ENCODE measurements at regions not wholly inside any gene's neighbourhood (a gene's known extent, or its start where the extent isn't known, plus 50 kb on each side); places are given as distances from the start of the nearest gene placed in this dataset.
A peak's percentile ranks its signal among the peaks of the same experiment; 100 is the strongest.
"Not testable (repeated sequence)": the region's sequence is repeated elsewhere in the genome, so short reads cannot be mapped to it uniquely, and the experiment has no call there.

DNA sequence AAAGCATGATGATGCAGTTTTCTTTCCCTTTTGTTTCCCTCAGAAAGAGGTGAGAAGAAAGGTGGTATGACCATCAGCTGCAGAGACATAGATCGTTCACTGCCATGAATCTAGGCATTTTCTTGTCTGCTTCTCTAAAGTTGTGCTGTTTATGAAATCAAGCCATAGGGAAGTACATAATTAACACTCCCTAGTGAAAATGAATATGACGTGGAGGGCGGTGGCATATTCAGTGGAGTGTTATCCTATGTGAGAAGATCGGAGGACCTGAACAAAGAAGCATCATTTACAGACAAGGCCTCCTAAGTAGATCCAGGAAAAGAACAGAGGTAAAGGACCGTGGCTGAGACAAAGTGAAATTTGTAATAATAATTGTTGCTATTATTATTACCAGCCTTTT lies 509.0 kb upstream of the SLC39A10 start:
- no peak for DNase-seq

DNA sequence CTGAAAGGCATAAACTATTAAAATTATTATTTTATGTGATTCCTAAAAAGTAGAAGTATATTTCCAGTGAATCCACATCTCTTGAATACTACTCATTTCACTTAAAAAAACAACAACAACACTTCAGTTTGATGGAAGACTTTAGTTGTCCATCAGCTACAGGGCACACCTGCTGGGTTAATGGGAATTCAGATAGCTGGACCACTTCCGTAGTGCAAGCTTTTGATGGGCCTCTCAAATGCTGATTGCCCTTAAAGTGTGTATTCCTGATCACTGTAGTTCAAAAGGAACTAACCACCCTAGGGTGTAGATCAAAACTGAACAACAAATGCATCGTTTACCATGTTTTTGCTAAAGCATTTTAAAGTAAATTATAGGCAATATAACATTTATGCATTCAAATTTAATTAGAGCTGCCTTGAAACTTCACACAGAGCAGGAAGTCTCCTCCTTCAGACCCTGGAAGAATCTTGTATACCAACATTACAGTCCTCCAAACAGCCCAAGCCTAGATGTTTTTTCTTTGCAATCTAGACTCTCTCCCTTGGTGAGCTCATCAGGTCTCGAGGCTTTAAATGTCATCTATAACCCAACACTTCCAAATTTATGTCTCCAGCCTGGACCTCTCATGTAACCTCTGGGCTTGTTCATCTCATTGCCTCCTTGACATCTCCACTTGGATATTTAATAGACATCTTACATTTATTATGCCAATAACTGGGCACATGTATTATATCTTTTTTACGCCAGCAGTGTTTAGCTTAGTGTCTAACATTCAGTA lies 510.1 kb upstream of the SLC39A10 start:
- DNase-seq, result no peak

DNA sequence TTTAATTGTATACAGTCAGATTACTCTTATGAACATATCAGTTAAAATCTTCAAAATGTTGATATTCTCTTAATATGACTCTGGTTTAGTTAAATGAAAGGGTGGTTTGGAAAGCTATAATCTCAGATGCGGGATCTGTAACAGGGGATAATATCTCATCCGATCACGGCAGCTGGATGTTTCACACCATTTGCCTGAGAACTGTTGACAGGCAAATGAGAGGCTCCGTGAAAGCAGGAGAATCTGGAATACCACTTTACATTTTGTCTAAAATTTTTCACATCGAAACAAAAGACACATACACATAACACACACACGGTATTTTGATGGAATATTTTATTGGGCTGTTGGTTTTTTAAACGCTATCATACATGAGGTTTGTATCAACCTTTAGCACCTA lies 518.6 kb upstream of the SLC39A10 start:
- DNase-seq, result no peak

DNA sequence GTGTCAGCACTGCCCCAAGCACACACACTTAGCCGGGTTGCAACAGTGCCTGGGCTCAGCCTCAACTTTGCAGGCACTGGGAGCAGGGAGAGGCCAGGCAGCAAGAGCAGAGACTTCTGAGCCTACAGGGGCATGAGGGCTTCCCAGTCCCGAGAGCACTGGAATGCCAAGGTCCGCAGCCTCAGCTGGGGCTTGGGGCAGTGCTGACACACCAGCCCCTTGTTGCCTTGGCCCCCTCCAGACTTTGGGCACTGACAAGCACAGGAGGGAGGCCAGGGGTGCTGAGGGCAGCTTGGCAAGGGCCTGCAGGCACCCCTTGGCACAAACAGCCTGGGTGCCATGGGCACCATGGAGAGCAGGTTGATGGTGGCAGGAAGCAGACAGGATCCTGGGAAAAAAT lies 531.1 kb upstream of the SLC39A10 start:
- DNase-seq, result not testable (repeated sequence)

DNA sequence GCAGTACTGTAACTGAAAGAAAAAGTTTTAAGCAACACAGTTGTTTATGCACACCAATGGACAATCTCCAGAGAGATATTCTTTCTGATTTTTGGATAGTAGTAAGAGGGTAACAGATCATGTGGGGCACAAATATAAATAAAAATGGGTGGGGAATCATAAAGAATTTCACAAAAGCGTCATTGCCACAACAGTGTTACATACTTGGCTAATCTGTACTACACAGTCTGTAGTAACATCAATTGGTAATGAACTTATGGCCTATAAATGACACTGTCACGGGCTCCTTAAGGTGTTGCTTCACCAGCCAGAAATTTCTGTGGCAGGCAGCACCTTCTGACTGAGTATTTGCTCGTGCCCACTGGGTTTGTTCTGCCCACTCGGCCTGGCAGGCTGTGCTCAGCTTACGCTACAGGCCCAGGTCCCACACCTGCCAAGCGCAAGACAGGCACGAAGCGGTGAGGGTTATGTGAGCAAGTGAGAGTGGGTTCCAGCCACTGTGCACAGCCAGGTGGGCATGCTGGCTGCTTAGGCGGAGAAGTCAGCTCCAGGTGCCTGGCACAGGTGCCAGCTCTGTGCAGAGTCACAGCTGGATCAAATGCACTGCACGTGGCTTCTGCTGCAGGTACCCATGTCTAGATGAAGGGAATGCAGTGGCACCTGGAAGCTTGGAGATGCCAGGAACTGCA lies 532.5 kb upstream of the SLC39A10 start:
- no peak for DNase-seq

DNA sequence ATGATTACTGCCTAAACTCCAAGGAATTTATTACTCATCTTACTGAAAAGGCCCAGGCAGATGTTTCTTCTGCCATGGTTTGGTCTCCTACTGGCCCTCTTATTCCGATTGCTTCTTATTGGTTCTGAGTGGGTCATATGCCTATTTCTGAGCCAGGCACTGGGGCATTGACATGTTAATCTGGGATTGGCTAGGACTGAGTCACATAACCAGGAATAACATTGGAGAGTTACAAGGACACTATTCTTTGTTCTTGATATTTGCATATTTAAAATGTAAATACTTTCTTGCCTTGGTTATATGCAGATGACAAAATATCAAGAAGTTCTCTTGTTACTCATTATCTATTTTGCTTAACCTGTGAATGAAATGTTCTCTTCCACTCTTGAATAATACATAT lies 534.4 kb upstream of the SLC39A10 start:
- no peak for DNase-seq

DNA sequence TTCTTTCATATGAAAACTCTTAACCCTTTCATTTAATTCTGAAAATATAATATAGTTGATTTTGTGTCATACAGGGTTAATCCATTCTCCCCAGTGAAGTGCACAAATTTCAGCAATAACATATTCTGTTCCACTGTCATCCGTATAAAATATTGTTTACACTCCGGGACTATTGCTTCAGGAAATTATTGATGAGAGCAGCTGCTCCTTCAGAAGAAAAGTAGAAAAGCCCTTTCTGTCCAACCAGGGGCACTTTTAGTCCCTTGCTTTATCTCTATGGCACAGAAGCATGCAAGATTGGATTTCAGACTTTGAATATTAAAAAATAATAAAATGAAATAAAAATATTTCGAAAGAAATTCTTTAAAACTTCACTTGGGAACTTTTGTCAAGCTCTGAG lies 535.7 kb upstream of the SLC39A10 start:
- DNase-seq, result no peak

DNA sequence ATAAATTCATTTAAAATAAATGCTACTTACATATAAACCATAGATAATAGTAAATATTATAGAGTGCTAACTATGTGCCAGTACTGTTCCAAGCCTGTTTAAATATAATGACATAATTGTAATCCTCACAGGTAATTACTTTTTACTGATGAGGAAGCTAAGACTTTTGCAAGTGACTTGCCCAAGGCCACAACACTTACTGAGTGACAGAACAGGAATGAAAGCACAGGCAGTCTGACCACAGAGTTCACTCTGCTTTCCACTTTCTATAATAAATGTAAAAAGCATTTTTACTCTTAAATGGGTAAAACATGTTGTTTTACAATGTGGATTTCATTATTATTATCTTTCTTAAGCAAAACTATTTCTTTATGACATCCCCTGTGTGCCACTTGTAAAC lies 537.8 kb upstream of the SLC39A10 start:
- no peak for DNase-seq

DNA sequence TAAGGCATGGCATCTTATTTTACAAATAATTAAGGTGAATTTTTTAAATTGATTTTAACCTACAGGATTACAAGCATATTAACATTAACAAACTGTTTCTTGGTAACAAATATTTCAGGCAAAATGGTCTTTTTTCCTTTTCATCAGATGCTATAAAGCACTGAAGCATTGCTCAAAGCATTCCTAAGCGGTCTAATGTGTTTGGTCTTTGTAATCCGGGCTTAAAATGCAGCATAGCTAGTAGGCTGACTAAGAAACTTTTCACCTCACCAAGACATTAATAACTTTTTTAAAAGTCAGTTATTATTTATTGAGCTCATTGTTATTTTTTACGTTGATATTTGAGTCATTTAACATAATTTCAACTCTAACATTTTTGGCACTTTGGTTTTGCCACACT lies 538.8 kb upstream of the SLC39A10 start:
- DNase-seq, result no peak

DNA sequence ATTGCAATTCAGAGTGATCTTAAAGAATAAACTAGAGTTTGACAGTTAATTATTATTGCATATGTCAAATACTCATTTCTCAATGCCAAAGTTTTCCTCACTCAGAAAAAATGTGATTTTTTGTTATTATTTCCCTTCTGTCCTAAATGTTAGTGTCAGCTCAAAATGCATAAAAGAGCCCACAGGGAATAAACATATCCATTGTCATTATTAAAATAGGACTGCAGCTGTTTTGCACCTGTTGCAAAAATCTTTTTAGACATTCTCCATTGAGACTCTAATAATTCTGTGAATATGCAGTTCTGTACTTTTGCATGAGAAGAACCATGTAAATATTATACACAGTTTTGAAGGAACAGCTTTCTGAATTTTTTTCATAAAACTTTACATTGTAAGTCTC lies 540.0 kb upstream of the SLC39A10 start:
- no peak for DNase-seq

DNA sequence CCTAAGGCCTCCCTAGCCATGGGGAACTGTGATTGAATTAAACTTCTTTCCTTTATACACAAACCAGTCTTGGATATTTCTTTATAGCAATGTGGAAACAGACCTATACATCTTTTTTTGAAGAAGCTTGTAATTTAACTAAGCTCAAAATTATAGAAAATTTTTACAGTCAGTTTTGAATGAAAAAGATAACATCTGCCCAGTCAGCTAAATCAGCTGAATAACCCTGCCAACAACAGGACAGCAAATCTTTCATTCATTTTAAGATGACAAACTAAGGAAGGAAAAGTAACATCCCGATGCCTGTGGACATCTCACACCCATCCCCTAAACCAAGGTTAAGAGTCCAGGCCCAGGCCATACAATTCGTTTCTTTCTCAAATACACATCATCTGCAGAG lies 541.3 kb upstream of the SLC39A10 start:
- no peak for DNase-seq

DNA sequence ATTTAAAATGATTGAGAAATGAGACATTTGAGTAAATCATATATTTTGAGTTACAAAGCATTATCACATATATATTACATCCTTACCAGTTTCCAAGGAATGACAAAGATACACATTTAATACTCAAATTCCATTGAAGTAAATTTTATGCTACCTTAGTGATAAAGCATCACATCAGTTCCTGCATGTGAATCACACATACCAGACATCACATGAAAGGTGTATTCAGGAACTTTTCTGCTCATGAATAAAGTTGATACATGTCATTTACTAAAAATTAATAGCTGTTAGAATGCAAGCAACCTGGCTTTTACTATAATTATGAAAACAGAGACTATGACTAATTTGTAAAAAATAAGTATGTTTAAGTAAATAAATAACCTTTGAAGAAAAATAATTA lies 548.8 kb upstream of the SLC39A10 start:
- no peak for DNase-seq

DNA sequence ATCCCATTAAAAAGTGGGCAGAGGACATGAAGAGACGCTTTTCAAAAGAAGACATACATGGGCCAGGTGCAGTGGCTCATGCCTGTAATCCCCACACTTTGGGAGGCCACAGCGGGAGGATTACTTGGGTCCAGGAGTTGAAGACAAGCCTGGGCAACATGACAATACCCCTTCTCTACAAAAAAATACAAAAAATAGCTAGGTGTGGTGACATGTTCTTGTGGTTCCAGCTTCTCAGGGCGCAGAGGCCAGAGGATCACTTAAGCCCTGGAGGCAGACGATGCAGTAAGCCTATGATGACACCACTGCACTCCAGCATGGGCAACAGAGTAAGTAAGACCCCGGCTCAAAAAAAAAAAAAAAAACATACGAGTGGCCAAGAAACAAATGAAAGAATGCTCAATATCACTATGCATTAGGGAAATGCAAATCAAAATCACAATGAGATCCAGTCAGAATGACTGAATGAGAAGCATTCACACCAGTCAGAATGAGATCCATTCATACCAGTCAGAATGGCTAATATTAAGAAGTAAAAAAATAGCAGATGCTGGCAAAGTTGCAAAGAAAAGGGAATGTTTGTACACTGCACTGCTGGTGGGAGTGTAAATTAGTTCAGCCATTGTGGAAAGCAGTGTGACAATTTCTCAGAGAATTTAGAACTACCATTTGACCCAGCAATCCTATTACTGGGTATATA lies 550.2 kb upstream of the SLC39A10 start:
- no peak for DNase-seq

DNA sequence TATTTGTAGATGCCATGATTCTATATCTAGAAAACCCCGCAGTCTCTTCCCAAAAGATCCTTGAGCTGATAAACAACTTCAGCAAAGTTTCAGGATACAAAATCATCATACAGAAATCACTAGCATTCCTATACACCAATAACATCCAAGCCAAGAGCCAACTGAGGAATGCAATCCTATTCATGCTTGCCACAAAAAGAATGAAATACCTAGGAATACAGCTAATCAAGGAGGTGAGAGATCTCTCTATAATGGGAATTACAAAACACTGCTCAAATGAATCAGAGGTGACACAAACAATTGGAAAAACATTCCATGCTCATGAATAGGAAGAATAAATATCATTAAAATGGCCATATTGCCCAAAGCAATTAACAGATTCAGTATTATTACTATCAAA lies 551.4 kb upstream of the SLC39A10 start:
- DNase-seq, result no peak

DNA sequence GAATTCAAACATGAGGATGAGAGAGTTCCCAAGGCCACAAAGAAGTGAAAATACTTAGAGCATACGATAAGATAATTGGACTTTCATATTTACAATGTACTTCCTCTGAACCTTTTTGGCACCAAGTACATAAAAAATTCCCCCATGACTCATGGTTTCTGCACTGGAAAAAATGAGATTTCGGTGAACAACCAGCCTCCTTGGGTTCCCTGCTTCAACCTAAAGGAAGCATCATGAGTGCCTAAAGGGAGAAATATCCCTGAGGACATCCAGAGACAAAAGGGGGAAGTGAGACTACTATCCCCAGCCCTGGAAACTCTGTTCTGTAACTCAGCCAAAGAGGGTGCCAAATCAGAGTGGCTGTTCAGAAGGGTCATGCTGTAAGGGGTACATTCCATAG lies 562.7 kb upstream of the SLC39A10 start:
- no peak for DNase-seq

DNA sequence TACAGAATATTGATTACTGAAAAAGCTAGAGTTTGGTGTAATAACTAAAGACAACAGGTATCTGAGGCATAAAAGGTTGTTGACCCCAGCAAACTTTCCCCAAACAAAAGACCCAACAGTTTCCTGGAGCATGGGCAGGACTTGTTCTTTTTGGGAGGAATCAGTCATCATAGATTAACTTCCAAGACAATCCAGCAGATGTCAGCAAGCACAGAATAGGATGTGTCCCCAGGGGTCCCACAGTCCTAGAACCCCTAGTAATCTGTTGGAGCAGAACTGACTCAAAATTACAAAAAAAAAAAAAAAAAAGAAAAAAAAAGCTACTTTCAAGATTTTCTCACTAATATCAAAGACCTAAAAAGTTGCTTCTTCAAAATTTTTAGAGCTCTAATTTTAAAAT lies 564.7 kb upstream of the SLC39A10 start:
- no peak for DNase-seq

DNA sequence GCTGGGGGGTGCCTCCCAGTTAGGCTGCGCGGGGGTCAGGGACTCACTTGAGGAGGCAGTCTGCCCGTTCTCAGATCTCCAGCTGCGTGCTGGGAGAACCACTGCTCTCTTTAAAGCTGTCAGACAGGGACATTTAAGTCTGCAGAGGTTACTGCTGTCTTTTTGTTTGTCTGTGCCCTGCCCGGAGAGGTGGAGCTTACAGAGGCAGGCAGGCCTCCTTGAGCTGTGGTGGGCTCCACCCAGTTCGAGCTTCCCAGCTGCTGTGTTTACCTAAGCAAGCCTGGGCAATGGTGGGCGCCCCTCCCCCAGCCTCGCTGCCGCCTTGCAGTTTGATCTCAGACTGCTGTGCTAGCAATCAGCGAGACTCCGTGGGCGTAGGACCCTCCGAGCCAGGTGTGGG lies 584.2 kb upstream of the SLC39A10 start:
- DNase-seq, result not testable (repeated sequence)

DNA sequence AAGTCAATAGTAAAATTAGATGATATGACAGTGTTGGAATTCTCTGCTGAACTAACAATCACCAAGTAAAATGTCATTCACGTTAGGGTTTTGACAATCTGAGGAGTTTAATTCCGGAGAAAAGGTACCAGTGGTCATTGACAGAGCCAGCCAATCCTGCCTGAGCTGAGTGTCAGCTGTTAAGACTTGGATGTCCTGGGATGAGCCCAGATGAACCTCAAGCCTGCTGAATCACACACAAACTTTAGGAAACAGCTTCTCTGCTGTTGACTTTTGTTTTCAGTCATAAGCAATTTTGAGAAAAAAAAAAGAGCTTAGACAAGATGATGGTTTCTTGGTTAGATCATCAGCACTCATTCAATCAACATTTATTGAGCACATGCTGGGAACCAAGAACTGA lies 600.0 kb upstream of the SLC39A10 start:
- DNase-seq, result no peak

DNA sequence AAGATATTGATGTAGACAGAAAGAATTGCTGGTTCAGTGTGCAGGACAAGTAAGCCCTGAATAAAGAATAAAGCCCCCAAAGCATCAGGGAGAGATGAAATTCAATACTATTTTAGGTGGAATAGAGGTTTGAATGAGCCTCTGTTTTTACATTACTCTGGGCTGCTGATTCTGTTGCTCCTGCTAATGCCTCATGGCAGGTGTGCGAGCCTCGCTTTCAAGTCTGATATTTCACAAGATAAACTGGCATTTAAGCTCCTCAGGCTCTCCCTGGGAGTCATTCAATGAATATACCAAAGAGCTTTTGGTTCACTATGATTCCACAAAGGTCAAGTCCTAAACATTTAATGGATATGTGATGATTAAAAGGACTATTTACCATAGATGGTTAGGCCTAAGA lies 601.0 kb upstream of the SLC39A10 start:
- DNase-seq, result no peak

DNA sequence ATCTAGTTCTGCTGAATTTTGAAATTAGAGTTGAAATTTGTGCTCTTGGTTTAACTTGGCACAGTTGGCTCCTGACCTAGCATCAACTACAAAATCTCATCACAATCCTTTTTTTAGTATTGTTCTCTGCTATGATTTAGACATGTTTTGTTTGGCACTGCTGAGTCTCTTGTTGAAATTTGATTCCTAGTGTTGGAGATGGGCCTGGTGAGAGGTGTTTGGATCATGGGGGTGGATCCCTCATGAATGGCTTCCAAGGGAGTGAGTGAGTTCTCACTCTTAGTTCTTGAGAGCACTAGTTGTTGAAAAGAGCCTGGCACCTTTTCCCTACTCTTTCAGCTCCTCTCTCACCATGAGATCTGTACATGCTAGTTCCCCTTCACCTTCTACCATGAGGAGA lies 605.6 kb upstream of the SLC39A10 start:
- DNase-seq, result peak; percentile 16

DNA sequence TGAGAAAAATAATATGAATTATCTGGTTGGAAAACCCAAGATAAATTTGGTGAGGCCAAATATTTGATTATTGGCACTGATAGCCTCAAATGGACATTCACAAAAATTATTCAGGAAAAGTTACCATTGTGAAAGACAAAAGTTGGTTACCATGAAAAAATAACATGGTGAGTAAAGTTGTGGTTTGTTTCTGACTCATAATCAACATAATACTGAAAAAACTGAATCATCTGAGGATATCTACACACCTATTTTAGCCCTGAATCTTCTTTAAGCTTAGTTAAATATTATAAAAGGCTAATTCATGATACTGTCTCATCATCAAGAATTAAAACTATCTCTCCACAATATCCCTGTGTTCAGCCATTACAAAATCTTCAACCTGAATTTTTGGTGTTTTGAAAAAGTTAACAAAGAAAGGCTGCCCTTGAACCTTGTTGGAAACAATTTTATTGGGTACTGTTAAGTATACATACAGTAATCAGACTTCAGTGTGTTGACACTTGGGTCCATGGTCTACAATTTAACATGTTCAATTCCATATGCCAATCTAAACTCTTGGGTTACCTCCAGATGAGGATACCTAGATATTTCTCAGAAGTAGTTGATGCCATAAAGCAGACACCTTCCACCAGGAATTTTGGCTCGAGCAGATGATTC lies 607.5 kb upstream of the SLC39A10 start:
- DNase-seq, result peak; percentile 2

DNA sequence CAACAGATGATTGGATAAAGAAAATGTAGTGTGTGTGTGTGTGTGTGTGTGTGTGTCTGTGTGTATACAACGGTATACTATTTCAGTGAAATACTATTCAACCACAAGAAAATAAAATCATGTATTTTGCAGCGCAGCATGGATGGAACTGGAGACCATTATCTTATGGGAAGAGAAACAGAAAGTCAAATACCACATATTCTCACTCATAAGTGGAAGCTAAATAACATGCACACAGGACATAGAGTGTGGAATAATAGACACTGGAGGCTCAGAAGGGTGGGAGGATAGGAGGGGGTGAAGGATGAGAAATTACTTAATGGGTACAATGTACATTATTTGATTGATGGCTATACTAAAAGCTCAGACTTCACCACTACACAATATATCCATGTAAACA lies 609.1 kb upstream of the SLC39A10 start:
- no peak for DNase-seq

DNA sequence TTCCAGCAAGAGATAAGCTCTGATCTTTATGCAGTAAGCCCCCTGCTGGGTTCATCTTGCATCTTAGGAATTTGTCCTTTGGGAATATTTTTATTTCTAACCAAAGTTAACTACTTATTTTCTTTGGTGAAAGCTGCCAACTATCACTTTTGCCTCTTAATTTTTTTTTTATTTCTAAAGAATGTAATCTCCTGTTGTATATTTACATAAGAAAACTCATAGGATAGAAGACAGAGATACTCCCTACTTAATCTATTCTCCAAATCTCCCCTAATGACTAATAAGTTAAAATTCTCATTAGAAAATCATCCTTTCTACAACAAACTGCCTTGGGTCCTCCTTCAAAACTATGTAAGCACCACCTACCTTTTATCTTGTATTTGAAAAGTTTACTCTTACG lies 612.2 kb upstream of the SLC39A10 start:
- DNase-seq, result no peak

All from fibroblast of skin of abdomen (primary cell).